GM21717 (cell line): ENCODE measurements at regions not wholly inside any gene's neighbourhood (a gene's known extent, or its start where the extent isn't known, plus 50 kb on each side); places are given as distances from the start of the nearest gene placed in this dataset.
"Not testable (repeated sequence)": the region's sequence is repeated elsewhere in the genome, so short reads cannot be mapped to it uniquely, and the experiment has no call there.

Experiments used
- ATAC-seq: cut with Tn5 transposase; IDR thresholded peaks from one replicate; pipeline ENCODE4 v1.9.1; 2021; ENCODE audit warnings: mild to moderate bottlenecking, moderate library complexity; ENCODE audit not compliant: unreplicated experiment

- no peak for ATAC-seq
These were observed 101.7 kb upstream of the CLEC14A start for GRCh38 chr14:38357557-38357956.

GRCh38 chr14:38355473-38355872 lies 99.6 kb upstream of the CLEC14A start:
- ATAC-seq, result not testable (repeated sequence)

GRCh38 chr14:38350102-38350501 lies 94.2 kb upstream of the CLEC14A start:
- no peak for ATAC-seq

- ATAC-seq, result no peak
These were observed 86.9 kb upstream of the CLEC14A start for GRCh38 chr14:38342803-38343202.

GRCh38 chr14:38339696-38340095 lies 83.8 kb upstream of the CLEC14A start:
- no peak for ATAC-seq

GRCh38 chr14:38336298-38336697 lies 80.4 kb upstream of the CLEC14A start:
- ATAC-seq, result no peak

- ATAC-seq, result no peak
These were observed 74.4 kb upstream of the CLEC14A start for GRCh38 chr14:38330275-38330674.

- no peak for ATAC-seq
These were observed 73.4 kb upstream of the CLEC14A start for GRCh38 chr14:38329246-38329645.

- no peak for ATAC-seq
These were observed 61.0 kb upstream of the CLEC14A start for GRCh38 chr14:38316922-38317321.

GRCh38 chr14:38311655-38312054 lies 55.8 kb upstream of the CLEC14A start:
- no peak for ATAC-seq

GRCh38 chr14:38310420-38310995 lies 54.6 kb upstream of the CLEC14A start:
- ATAC-seq, result no peak

GRCh38 chr14:38309522-38310277 lies 53.8 kb upstream of the CLEC14A start:
- ATAC-seq, result no peak
